ENCODE measurements at regions not wholly inside any gene's neighbourhood (a gene's known extent, or its start where the extent isn't known, plus 50 kb on each side); places are given as distances from the start of the nearest gene placed in this dataset.
"Not testable (repeated sequence)": the region's sequence is repeated elsewhere in the genome, so short reads cannot be mapped to it uniquely, and the experiment has no call there.

- DNase-seq (ENCODE audit: low read depth): no peak
- H3K4me3 ChIP-seq (ENCODE audit: low read depth, low read length): no peak overlapping the region
- no peak for TF ChIP-seq CTCF (IDR thresholded peaks at IDR 0.05; ENCODE audit: insufficient read depth, low read length)
These were observed 203.5 kb upstream of the TMEFF2 start for GRCh38 chr2:192398236-192398635.

- no peak overlapping the region for H3K4me3 ChIP-seq (ENCODE audit: low read depth, low read length)
- no peak for DNase-seq (ENCODE audit: low read depth)
- TF ChIP-seq CTCF (IDR thresholded peaks at IDR 0.05; ENCODE audit: insufficient read depth, low read length): no peak
These were observed 199.9 kb upstream of the TMEFF2 start for GRCh38 chr2:192394605-192395004.

- no peak for DNase-seq (ENCODE audit: low read depth)
- TF ChIP-seq CTCF (IDR thresholded peaks at IDR 0.05; ENCODE audit: insufficient read depth, low read length): no peak
These were observed 196.3 kb upstream of the TMEFF2 start for GRCh38 chr2:192391041-192391440.

GRCh38 chr2:192390401-192390800 lies 195.7 kb upstream of the TMEFF2 start:
- DNase-seq (ENCODE audit: low read depth): no peak
- no peak overlapping the region for H3K4me3 ChIP-seq (ENCODE audit: low read depth, low read length)
- no peak for TF ChIP-seq CTCF (IDR thresholded peaks at IDR 0.05; ENCODE audit: insufficient read depth, low read length)

More at GRCh38 chr2:192391041-192391440, 196.3 kb upstream of the TMEFF2 start:
- H3K4me3 ChIP-seq (ENCODE audit: low read depth, low read length): no peak overlapping the region

- H3K4me3 ChIP-seq (ENCODE audit: low read depth, low read length); DNase-seq (ENCODE audit: low read depth): not testable (repeated sequence)
These were observed 189.5 kb upstream of the TMEFF2 start for GRCh38 chr2:192384191-192384590.

GRCh38 chr2:192381082-192381481 lies 186.3 kb upstream of the TMEFF2 start:
- TF ChIP-seq CTCF (IDR thresholded peaks at IDR 0.05; ENCODE audit: insufficient read depth, low read length): no peak
- no peak for DNase-seq (ENCODE audit: low read depth)
- H3K4me3 ChIP-seq (ENCODE audit: low read depth, low read length): no peak overlapping the region

GRCh38 chr2:192379736-192380135 lies 185.0 kb upstream of the TMEFF2 start:
- no peak for TF ChIP-seq CTCF (IDR thresholded peaks at IDR 0.05; ENCODE audit: insufficient read depth, low read length)
- no peak overlapping the region for H3K4me3 ChIP-seq (ENCODE audit: low read depth, low read length)
- DNase-seq (ENCODE audit: low read depth): no peak

Measured in fibroblast of the aortic adventitia (primary cell).